ENCODE measurements at regions not wholly inside any gene's neighbourhood (a gene's known extent, or its start where the extent isn't known, plus 50 kb on each side); places are given as distances from the start of the nearest gene placed in this dataset.

DNA sequence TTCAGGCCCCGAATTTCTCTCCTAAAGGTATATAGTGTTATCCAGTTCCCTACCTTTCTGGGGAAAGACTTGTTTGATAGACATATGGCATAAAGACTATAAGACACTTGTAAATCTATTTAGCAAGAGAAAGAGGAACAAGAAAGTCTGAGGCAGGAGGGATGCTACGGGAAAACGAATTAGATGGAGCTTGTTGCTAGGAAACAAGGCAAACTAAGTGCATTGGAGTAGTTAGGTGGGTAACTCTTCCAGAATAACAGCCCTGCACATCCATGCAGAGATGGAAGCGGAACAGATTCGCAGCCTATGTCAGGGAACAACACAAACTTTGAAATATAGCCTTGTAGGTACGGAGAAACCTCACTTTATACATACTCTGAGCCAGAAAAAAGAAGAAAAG is 810.3 kb upstream of the CRIM1 start:
- H3K9ac ChIP-seq (replicated peaks in 1 of 4; ENCODE audit: extremely low read depth in 1 of 4, low read depth in 3 of 4, low read length in 3 of 4) = no peak overlapping the region
- no peaks in the 10 kb centered on the region for H3K9me3 ChIP-seq (ENCODE audit: insufficient read depth in 2 of 2, low read depth in 1 of 2, low read length in 1 of 2)
- no peak overlapping the region for H3K4ac ChIP-seq (replicated peaks; ENCODE audit: insufficient read length, low read depth, low read length)
- H3K4me1 ChIP-seq (replicated peaks in 1 of 4; ENCODE audit: control insufficient read depth in 3 of 4, insufficient read depth in 4 of 4, low read length in 3 of 4) = no peaks in the 10 kb centered on the region
- H2BK120ac ChIP-seq (replicated peaks; ENCODE audit: low read depth, low read length) = no peak overlapping the region
- no peaks in the 10 kb centered on the region for H3K27me3 ChIP-seq (replicated peaks in 1 of 4; ENCODE audit: control insufficient read depth in 3 of 4, extremely low read depth in 1 of 4, insufficient read depth in 3 of 4, low read length in 3 of 4)
- H3K14ac ChIP-seq (ENCODE audit: insufficient read length) = no peak overlapping the region
- no peaks in the 10 kb centered on the region for H3K79me1 ChIP-seq (ENCODE audit: low read depth, low read length)
- no peak overlapping the region for H2BK12ac ChIP-seq (ENCODE audit: low read depth, low read length)
- H2BK15ac ChIP-seq (ENCODE audit: low read length) = no peak overlapping the region
- no peak overlapping the region for H2AK5ac ChIP-seq (ENCODE audit: low read depth, low read length)
- no peak overlapping the region for H3K56ac ChIP-seq (replicated peaks; ENCODE audit: insufficient read length, low read depth, low read length)
- H2BK20ac ChIP-seq (ENCODE audit: low read length) = no peak overlapping the region
- FAIRE-seq (no peak), DNase-seq (ENCODE audit: low read depth in 1 of 2, low spot score in 2 of 2) (no peak)
- no peaks in the 10 kb centered on the region for H3K23me2 ChIP-seq (ENCODE audit: low read depth, low read length)
- no peak overlapping the region for H4K91ac ChIP-seq (replicated peaks; ENCODE audit: insufficient read length, low read length)
- ChIA-PET POLR2A (ENCODE audit: partially characterized antibody) (no interaction called here), CTCF (ENCODE audit: partially characterized antibody) (interaction anchor here (0.9 kb wide), 1 partner anchor 22 kb away, joined by 3 read pairs; no protein-coding TSS in a partner anchor)
- no peaks in the 10 kb centered on the region for H4K20me1 ChIP-seq (replicated peaks in 1 of 2; ENCODE audit: control insufficient read depth in 1 of 2, insufficient read depth in 2 of 2, low read length in 2 of 2)
- H3K27ac ChIP-seq (ENCODE audit: low read depth, low read length) = no peak overlapping the region
- no peak overlapping the region for H3K4me3 ChIP-seq (ENCODE audit: extremely low read depth in 1 of 4, insufficient read depth in 2 of 4, low read depth in 3 of 4, low read length in 4 of 4)
- no peak overlapping the region for H3K23ac ChIP-seq (ENCODE audit: insufficient read length)
- H3K79me2 ChIP-seq (ENCODE audit: control insufficient read depth in 1 of 2, insufficient read depth in 2 of 2, low read length in 2 of 2) = no peaks in the 10 kb centered on the region
- no peak overlapping the region for H3K4me2 ChIP-seq (ENCODE audit: insufficient read depth in 1 of 2, low read depth in 2 of 2, low read length in 2 of 2)
- H4K8ac ChIP-seq (ENCODE audit: extremely low read depth, insufficient read depth, low read length) = no peak overlapping the region
- no peak overlapping the region for H3K18ac ChIP-seq (ENCODE audit: extremely low read depth, low read length)
- H4K5ac ChIP-seq (ENCODE audit: insufficient read length, low read depth, low read length) = no peak overlapping the region
- H2BK5ac ChIP-seq (ENCODE audit: low read depth, low read length) = no peak overlapping the region
- H2AFZ ChIP-seq (ENCODE audit: low read length) = no peak overlapping the region
- H3K36me3 ChIP-seq (ENCODE audit: control insufficient read depth in 2 of 4, insufficient read depth in 4 of 4, low read length in 3 of 4) = no peaks in the 10 kb centered on the region
- 89% methylated on average over 6 of the region's 6 CpGs; no CpG with 5 or more reads in 1 of the 2 experiments for WGBS, 2 experiments (ENCODE audit: extremely low coverage in 1 of 2, insufficient coverage in 1 of 2, insufficient read length in 1 of 2, insufficient replicate concordance in 2 of 2, low coverage in 1 of 2, low lambda C conversion rate in 2 of 2, missing lambda C conversion rate in 1 of 2)
- no peak for TF ChIP-seq CHD7 (IDR thresholded peaks at IDR 0.05; ENCODE audit: insufficient replicate concordance, low read length)

Measured in H1 (cell line).